Esophagus muscularis mucosa (tissue), 4 donors: ENCODE measurements at regions not wholly inside any gene's neighbourhood (a gene's known extent, or its start where the extent isn't known, plus 50 kb on each side); places are given as distances from the start of the nearest gene placed in this dataset.

Source experiments
- DNase-seq: peaks from one replicate; pipeline ENCODE4 v3.0.0-alpha.2; 2017; ENCODE audit errors: extremely low spot score
- H3K27ac ChIP-seq, 4 donors: fragments of 200-600 bp; sonication (generic); replicated peaks in 1 of 4; 1 replicate in 3 of 4; 2 replicates in 1 of 4; pipeline ENCODE4 v1.5.1; 2016 to 2019; ENCODE audit warnings: mild to moderate bottlenecking in 1 of 4
- H3K27me3 ChIP-seq, 4 donors: fragments of 200-600 bp; sonication (generic); one replicate each; pipeline versions ENCODE4 v1.5.1 to v1.6.0; 2016 to 2019
- H3K36me3 ChIP-seq, 4 donors: fragments of 200-600 bp; sonication (generic); one replicate each; pipeline ENCODE4 v1.5.1; 2016 to 2019
- H3K4me1 ChIP-seq, 4 donors: fragments of 200-600 bp; sonication (generic); one replicate each; pipeline ENCODE4 v1.5.1; 2016 to 2019
- H3K4me3 ChIP-seq, 4 donors: fragments of 200-600 bp; sonication (generic); 1 replicate in 2 of 4; 2 replicates in 2 of 4; pipeline ENCODE4 v1.5.1; 2016 to 2019; ENCODE audit warnings: mild to moderate bottlenecking in 4 of 4, moderate library complexity in 1 of 4
- H3K9me3 ChIP-seq, 4 donors: fragments of 200-600 bp; sonication (generic); 1 replicate in 3 of 4; 2 replicates in 1 of 4; pipeline ENCODE4 v1.5.1; 2016 to 2019
- EP300 ChIP-seq: sonication (generic); formaldehyde crosslinking; IDR thresholded peaks from one replicate; pipeline ENCODE4 v1.6.1; 2017; ENCODE audit warnings: antibody characterized with exemption
- POLR2A ChIP-seq: fragments of 450-650 bp; IDR thresholded peaks from one replicate; pipeline ENCODE4 v1.6.1; 2017; ENCODE audit warnings: antibody characterized with exemption, moderate library complexity, mild to moderate bottlenecking, low read depth
- POLR2AphosphoS5 ChIP-seq, 2 donors: sonication (generic); formaldehyde crosslinking; IDR thresholded peaks; one replicate each; pipeline ENCODE4 v1.6.1; 2017; ENCODE audit warnings: antibody characterized with exemption in 2 of 2
- WGBS: methylation state at CpG from one replicate; pipeline ENCODE4 v1.1.5; 2018; 5-methylcytosine and 5-hydroxymethylcytosine counted together
- intact Hi-C: fragments of 100-400 bp; cut with DNase I; formaldehyde crosslinking; loops from one replicate; pipeline ENCODE4 v1.15.1; 2023
- TF ChIP-seq, protein P1 (sequence below), 3 experiments: fragments of 200-600 bp in 2 of 3; fragments of 450-650 bp in 1 of 3; sonication (generic) in 2 of 3; IDR thresholded peaks; one replicate each; pipeline ENCODE4 v1.5.1; 2017 to 2019; ENCODE audit warnings: antibody characterized with exemption in 3 of 3, mild to moderate bottlenecking in 2 of 3, moderate library complexity in 1 of 3

DNA sequence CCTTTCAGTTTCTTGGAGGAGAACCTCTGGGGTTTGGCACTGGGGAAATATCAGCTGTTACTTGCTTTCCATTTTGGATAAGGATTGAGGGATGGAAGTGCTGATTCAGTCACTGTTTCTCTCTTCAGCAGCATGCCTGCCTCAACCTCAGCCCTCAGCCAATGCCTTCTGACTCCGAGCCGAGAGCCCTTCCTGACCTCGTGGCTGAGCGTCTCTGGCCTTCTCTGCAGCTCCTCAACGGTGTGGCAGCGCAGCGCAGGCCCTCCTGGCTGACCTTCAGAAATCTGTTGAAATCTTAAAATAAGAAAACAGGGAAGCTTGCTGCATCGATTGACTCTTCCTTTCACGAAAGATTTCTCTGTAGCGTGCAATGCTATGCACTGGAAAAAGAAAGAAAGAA is 434.3 kb upstream of the FAT1 start:
- TF ChIP-seq EP300 (no peak), POLR2A (no peak), POLR2AphosphoS5 (IDR thresholded peaks at IDR 0.05) (no peak)
- TF ChIP-seq, protein P1, sequence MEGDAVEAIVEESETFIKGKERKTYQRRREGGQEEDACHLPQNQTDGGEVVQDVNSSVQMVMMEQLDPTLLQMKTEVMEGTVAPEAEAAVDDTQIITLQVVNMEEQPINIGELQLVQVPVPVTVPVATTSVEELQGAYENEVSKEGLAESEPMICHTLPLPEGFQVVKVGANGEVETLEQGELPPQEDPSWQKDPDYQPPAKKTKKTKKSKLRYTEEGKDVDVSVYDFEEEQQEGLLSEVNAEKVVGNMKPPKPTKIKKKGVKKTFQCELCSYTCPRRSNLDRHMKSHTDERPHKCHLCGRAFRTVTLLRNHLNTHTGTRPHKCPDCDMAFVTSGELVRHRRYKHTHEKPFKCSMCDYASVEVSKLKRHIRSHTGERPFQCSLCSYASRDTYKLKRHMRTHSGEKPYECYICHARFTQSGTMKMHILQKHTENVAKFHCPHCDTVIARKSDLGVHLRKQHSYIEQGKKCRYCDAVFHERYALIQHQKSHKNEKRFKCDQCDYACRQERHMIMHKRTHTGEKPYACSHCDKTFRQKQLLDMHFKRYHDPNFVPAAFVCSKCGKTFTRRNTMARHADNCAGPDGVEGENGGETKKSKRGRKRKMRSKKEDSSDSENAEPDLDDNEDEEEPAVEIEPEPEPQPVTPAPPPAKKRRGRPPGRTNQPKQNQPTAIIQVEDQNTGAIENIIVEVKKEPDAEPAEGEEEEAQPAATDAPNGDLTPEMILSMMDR (IDR thresholded peaks at IDR 0.05), result no peak
- Histone ChIP-seq H3K27me3 (no peaks in the 10 kb centered on the region), H3K36me3 (no peaks in the 10 kb centered on the region), H3K4me1 (no peaks in the 10 kb centered on the region), H3K27ac (no peak overlapping the region), H3K4me3 (no peak overlapping the region), H3K9me3 (no peaks in the 10 kb centered on the region)
- WGBS, result 95% methylated on average over 10 of the region's 10 CpGs
- no peak for DNase-seq
- intact Hi-C loops, result no loop called here

DNA sequence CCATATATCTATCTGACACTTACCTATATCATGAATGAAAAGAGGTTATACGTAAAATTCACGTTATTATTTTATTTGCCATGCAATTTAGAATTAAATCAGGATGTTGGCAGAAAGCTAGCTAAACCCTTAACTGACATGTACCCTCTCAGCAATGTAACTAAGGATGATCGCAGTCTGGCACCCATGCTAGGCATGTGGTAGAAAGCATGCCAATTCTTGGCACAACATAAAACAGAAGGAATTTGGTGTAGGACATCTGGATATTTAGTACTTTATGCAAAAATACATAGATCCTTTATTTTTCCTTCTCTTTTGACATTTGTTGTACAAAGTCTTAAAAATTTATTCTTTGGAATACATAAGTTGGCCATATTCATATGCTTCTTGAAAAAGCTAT is 436.8 kb upstream of the FAT1 start:
- intact Hi-C loops, result no loop called here
- Histone ChIP-seq H3K9me3 (no peaks in the 10 kb centered on the region), H3K36me3 (no peaks in the 10 kb centered on the region), H3K27me3 (no peaks in the 10 kb centered on the region), H3K27ac (no peak overlapping the region), H3K4me1 (no peaks in the 10 kb centered on the region), H3K4me3 (no peak overlapping the region)
- TF ChIP-seq POLR2AphosphoS5 (IDR thresholded peaks at IDR 0.05) (no peak), POLR2A (no peak), EP300 (no peak)
- TF ChIP-seq, protein P1 (IDR thresholded peaks at IDR 0.05), result no peak
- 90% methylated on average over 3 of the region's 3 CpGs for WGBS
- DNase-seq, result no peak

DNA sequence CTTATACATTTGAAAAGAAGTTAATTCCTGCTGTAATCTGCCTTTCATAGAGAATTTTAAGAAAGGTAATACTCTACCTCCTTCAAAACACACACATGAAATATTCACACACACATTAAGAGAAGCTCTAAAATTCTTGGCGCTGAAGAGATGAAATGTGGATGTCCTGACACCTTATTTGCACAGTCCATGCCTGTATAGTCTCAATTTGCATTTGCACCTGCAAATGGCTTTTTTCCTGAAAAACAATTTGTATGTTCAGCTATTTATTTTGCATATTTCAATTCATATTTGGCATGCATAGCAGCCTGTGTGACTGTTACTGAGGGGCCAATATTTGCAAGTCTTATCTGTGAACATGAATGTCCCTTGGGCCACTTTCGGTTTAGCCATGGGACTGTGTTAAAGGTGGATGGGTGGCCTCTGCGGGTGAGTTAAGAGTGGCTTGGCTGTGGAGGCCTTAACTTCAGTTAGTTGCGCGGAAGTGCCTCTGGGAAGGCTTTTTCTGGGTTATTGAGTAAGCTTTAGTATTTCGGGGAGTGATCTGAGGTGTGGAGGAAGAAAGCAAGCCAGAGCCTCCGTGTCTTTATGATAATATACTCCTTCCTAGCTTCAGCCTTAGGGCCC is 443.3 kb upstream of the FAT1 start:
- Histone ChIP-seq H3K9me3 (no peaks in the 10 kb centered on the region), H3K27ac (no peak overlapping the region), H3K36me3 (no peaks in the 10 kb centered on the region), H3K4me1 (no peaks in the 10 kb centered on the region), H3K27me3 (no peaks in the 10 kb centered on the region), H3K4me3 (no peak overlapping the region)
- DNase-seq, result no peak
- intact Hi-C loops, result no loop called here
- no peak for TF ChIP-seq EP300
- TF ChIP-seq POLR2AphosphoS5 (IDR thresholded peaks at IDR 0.05), result no peak
- no peak for TF ChIP-seq POLR2A
- TF ChIP-seq, protein P1 (IDR thresholded peaks at IDR 0.05), result no peak
- 89% methylated on average over 7 of the region's 7 CpGs for WGBS

DNA sequence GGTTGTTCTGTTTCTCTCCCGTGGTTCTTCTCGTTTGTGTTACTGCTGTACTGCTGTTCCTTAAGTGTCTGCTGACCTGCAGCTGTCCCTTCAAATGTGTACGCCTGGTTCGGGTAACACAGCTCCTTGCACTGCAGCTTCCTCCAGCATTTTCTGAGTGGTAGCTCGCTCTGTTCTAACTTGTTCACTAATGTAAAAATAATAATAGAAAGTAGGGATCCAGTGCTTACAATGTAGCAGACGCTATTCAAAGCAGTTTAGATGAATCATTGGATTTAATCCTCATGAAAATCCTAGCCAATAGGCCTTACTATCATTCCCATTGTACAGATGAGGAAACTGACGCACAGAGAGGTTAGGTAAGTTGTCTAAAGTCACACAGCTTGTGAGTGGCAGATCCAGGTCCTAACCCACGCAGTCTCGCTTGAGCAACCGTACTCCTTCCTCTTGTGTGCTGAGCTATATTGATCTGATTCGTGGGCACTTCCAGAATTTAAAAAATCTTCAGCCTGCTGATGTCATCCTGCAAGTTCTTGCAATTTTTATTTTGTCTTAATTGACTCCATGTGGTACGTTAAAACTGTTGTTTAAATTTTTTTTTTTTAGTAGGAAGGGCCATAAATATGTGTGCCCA is 448.2 kb upstream of the FAT1 start:
- WGBS, result 72% methylated on average over 12 of the region's 12 CpGs
- no peak for DNase-seq
- Histone ChIP-seq H3K27ac (no peak overlapping the region), H3K9me3 (no peaks in the 10 kb centered on the region), H3K4me1 (no peaks in the 10 kb centered on the region), H3K4me3 (no peak overlapping the region), H3K27me3 (no peaks in the 10 kb centered on the region), H3K36me3 (no peaks in the 10 kb centered on the region)
- intact Hi-C loops, result no loop called here
- no peak for TF ChIP-seq EP300

DNA sequence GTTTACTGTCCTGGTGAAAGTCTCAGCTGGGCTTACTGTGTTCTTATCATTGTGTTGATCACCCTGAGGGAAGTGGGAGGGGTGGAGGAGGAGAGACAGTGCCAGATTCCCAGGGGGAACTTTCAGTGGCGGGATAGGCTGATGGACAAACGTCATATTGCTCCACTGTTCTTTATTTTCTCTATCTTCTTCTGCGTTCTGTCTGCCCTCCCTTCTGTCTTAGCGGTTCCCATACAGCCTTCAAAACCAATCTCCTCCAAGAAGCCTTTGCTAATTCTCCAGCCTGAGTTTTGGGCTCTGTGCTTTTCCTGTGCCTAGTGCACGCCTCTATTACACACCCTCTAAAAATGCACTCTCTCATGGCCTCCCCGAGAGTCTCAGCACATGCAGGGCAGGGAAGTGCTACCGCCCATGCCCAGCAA is 448.7 kb upstream of the FAT1 start:
- Histone ChIP-seq H3K27me3 (no peaks in the 10 kb centered on the region), H3K9me3 (no peaks in the 10 kb centered on the region), H3K4me1 (no peaks in the 10 kb centered on the region), H3K36me3 (no peaks in the 10 kb centered on the region), H3K4me3 (no peak overlapping the region), H3K27ac (no peak overlapping the region)
- 74% methylated on average over 7 of the region's 7 CpGs for WGBS
- TF ChIP-seq POLR2A, result no peak
- TF ChIP-seq POLR2AphosphoS5 (IDR thresholded peaks at IDR 0.05), result no peak
- TF ChIP-seq, protein P1 (IDR thresholded peaks at IDR 0.05), result no peak
- TF ChIP-seq EP300, result no peak
- intact Hi-C loops, result no loop called here
- DNase-seq, result no peak
